Renal cortex interstitium (tissue), 11 donors: ENCODE measurements at regions not wholly inside any gene's neighbourhood (a gene's known extent, or its start where the extent isn't known, plus 50 kb on each side); places are given as distances from the start of the nearest gene placed in this dataset.
"Not testable (repeated sequence)": the region's sequence is repeated elsewhere in the genome, so short reads cannot be mapped to it uniquely, and the experiment has no call there.

Experiments used
- DNase-seq, 11 donors: peaks; one replicate each; pipeline ENCODE4 v3.0.0-alpha.2; 2013; ENCODE audit warnings: low read depth in 9 of 11, low spot score in 4 of 11; ENCODE audit errors: extremely low read depth in 1 of 11

DNA sequence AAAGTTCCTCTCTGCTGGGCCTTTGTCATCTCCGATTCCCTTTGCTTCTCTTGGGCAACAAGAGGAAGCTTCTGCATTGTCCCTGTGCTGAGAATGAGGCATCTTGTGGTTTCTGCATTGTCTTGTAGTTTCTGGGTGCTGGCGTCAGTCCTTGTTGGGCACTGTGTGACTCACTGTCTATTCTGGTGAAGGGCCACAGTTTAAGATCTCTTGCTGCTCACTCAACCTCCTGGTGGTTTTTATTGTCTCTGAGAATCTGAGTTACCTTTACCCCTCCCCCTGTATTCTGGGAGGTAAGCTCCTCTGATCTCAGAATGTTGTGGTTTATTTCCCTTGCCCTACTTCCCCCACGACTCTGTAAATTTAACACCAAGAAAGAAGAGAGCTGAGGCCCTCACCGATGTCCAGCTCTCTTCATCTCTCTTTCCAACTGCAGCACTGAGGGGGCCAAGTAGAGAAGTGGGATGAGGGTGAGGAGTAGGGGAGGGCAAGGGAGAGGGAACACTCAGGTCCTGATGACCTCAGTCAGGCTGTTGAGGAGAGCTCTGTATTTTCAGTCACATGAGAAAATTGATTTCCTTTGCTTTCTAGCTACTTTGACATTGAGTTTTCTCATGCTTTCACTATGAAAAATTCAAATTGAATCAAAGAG is 441.6 kb upstream of the PITX2 start:
- DNase-seq, result no peak

DNA sequence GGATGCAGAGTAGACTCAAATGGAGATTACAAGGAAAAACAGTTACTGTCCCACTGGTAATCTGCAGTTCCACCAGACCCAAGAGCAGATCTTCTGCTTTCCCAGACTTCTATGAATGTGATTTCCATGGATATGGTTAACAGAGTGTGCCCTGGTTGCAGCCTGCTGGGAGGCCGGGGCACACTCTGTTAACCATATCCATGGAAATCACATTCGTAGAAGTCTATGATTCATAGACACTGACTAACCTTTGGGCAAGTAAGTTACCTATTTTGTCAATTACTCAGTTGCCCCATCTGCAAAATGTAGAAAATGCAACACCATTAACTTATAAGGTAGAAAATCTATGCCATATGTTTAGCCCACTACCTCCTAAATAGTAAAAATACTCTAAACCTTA is 443.1 kb upstream of the PITX2 start:
- no peak for DNase-seq

DNA sequence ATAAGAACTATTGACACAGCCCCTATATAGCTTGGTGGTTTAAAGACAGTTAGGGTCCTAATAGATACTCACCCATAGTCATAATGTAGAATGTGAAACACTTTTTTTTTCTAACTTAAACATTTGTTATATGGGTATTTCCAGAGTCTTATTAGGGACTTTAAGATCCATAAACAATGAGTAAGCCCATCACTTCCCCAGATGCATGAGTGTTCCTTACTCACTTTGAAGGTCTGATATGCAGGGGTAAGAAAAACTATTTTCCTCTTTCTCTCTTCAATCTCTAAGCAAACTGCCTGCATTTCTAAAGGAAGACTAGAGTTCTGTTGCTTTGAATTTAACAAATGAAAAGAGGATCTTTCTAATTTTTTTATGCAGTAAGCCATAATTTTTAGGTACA is 443.6 kb upstream of the PITX2 start:
- DNase-seq, result no peak

DNA sequence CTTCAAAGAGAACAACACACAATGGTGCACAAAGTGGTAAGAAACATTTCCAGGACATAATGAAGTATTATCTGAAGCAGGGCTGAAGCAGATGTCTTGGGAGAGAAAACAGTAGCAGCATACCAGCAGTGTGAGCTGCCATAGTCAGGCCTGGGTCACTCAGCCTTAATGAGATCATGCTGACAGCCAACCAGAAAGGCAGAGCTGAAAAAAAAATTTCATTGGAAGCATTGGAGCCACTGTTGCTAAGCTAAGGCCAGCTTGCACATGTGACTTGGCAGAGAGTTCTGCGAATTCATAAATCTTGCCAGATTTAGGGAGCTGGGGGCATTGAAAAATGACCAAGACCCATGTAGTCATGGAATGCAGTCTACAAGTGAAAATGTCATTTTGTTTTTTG is 444.0 kb upstream of the PITX2 start:
- no peak for DNase-seq

DNA sequence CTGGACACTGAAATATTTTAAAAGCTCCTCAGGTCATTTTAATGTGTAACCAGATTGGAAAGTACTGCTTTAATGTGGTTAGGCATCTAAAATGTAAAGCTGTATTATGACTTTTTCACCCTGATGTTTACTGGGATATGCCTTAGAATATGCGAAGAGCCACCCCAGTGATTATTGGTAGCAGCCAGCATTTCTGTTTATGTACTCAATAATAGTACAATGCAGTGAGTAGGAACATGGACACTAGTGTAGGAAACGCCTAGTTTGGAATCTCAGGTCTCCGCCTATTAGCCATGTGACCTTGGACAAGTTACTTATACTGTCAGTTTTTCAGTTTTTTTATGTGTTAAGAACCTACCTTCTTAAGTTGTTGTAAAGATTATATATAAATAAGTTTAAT is 446.0 kb upstream of the PITX2 start:
- DNase-seq, result no peak

DNA sequence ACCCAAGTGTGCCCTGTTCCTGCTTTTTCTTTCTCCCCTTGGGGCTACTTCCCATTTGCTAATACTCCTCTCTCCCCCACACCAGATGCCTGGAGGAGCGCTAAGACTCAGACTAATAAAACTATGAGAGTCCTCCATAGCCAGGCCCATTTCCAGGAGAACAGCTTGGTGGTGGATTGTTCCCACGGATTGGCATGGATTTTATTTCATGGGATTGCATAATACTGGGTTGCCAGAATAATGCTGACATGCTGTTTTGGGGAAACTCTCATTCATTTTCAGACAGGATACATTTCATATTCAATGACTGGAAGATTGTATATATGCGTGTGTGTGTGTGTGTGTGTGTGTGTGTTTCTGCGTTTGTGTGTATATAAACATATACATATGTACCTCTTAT is 447.5 kb upstream of the PITX2 start:
- DNase-seq, result no peak

DNA sequence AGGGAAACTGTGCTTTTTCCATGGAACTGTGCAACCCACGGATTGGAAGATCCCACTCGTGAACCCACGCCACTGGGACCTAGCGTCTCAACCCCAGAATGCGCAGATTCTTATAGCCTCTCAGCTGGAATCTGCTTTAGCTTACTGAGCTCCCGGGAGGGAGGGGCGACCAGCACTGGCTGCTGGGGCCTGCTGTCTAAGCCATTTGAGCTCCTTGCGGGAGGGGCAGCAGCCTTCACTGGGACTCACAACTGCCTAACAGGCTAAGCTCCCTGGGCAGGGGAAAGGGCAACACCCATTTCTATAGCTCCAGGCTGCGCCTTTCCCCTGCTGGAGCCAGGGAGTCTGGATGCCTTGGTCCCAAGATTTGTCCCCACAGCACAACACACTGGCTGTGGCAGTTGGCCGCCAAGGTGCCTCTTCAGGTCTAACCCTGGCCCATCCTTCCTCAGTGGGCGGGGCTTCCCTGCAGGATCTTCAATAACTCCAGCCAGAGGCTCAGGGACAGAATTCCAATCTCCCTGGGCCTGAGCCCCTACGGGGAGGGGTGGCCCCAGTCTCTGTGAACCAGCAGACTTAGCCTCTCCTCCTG is 451.7 kb upstream of the PITX2 start:
- no peak for DNase-seq

DNA sequence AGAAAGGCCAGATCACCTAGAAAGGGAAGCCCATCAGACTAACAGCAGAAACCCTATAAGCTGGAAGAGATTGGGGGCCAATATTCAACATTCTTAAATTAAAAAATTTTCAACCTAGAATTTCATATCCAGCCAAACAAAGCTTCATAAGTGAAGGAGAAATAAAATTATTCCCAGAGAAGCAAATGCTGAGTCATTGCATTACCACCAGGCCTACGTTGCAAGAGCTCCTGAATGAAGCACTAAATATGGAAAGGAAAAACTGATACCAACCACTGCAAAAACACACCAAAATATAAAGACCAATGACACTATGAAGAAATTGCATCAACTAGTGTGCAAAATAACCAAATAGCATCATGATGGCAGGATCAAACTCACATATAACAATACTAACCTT is 453.4 kb upstream of the PITX2 start:
- not testable (repeated sequence) for DNase-seq

DNA sequence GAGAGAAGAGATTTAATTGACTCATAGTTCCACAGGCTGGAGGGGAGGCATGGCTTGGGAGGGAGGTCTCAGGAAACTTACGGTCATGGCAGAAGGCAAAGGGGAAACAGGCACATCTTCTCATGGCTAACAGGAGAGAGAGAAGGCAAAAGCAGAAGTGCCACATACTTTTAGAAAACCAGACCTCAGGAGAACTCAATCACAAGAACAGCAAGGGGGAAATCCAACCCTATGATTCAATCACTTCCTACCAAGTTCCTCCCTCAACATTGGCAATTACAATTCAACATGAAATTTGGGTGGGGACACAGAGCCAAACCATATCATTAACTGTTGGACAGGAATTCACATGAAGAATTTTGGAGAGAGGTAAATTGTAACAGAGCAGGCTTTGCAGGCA is 485.3 kb upstream of the PITX2 start:
- no peak for DNase-seq

DNA sequence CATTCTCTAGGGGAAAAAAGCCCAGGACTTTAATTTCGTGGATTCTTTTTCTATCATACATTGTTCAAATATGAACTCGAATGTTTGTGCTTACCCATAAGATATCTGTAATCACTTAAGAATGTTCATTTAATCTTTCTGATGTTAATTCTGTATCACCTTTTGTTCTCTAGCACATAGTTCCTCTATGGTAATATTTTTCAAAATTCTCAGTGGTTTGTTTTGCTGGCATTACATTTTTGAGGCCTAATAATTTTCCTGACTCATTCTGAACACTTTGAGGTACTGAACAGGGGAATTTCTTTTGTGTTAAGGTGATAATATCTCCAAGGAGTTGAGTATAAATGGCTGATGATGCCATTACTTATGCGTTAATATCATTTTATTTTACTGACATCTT is 490.7 kb upstream of the PITX2 start:
- no peak for DNase-seq

DNA sequence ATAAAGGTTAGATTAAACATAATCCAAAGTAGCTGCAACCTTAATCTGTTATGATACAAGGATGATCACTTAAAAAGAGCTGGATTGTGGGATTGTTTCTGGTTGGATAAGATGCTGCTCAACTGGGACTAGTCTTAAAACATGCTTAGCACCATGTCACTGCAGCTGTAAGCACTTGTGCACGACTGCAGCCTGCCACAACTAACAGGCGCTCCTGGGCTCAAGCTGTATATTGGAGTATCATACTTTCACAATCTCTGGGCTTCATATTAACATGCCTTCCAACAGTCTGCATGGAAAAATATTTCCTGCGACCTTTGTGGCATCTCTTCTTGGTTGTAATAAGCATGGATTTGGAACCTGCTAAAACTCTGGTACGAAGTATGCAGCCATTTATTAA is 493.0 kb upstream of the PITX2 start:
- DNase-seq, result no peak

DNA sequence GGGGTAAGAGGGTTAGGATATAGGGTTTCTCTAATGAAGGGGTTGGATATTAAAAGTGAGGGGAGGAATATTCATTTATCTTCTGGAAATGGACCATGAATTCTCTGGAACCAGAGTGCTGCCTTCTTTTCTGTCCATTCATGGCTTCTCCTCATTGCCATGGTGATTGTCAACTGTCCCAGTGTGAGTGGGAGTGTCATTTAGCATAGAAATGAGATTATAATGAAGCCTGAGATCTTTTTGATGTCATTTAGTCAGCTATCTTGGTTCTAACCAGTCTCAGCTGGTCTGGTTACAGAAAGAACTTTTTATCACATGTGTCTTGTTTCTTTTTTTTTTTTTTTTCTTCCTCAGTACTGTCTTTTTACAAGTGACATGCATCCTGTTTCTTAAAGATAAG is 497.3 kb upstream of the PITX2 start:
- DNase-seq, result no peak

DNA sequence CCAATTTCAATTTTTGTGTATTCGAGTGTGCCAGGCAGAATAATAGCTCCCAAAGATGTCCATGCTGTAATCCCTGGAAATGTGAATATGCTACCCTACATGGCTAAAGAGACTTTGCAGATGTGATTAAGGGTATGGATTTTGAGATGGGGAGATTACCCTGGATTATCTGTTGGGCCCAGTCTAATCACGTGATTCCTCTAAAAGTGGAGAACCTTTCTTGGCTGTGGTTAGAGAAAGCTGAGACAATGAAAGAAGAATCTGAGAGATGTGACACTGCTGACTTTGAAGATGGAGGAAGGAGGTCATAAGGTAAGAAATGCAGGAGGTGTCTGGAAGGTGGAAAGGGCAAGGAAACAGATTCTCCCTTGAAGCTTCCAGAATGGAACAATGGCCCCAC is 503.5 kb upstream of the PITX2 start:
- DNase-seq, result no peak

DNA sequence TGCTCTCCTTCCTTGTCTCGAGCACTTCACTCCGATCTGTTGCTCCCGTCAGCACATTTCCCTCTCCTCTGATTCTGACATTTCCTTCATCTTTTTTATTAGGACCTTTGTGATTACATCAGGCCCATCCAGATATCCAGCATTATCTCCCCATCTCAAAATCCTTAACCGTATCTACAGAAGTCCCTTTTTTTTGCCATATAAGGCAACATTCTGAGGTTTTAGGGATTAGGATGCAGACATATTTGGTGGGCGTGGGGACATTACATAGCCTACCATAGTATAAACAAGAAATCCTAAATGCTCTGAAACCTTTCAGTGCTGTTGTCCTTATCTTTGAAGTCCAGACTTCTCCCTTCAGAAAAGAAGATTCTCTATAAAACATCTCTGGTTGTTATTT is 505.0 kb upstream of the PITX2 start:
- no peak for DNase-seq

DNA sequence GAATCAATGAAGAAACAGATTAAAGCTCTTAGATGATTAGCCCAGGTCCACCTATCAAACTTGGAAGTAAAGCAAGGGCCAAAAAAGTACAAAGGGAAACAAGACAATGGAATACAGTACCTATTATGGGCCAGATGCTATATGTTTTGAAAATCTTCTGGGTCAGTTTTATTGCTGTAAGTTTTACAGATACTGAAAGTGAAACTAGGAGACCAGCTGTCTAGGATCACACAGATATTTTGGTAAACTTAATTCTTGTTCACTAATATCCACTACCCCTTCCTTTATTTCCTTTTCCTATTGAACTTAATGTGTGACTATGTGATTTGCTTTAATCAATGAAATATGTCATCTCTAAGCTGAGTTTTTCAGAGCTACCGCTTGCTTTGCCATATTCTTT is 505.4 kb upstream of the PITX2 start:
- DNase-seq, result no peak

DNA sequence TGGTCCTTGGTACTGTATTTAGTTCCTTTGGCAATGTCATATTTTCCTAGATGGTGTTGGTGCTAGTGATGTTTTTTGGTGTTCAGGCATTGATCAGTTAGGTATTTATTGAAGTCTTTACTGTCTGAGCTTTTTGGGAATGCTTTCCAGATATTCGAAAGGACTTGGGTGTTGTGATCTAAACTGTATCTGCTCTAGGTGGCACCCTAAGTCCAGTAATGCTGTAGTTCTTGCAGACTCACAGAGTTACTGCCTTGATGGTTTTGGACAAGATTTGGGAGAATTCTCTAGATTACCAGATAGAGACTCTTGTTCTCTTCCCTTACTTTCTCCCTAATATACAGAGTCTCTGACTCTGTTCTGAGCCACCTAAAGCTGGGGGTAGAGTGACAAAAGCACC is 513.6 kb upstream of the PITX2 start:
- DNase-seq, result no peak

DNA sequence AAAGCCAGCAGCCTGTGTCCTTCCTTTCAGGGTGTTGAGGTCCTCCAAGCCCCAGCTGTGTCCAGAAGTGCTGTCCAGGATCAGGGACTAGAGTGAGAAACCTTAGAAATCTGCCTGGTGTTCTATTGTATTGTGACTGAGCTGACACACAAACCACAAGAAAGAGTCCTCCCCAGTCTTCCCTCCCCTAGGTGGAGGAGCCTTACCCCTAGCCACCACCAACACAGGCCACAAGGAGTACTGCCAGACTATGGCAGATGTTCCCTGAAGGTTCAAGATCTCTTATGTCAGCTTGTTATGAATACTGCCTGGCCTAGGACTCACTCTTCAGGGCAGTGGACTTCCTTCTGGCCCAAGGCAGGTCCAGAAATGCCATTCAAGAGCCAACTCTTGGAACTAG is 514.1 kb upstream of the PITX2 start:
- no peak for DNase-seq

DNA sequence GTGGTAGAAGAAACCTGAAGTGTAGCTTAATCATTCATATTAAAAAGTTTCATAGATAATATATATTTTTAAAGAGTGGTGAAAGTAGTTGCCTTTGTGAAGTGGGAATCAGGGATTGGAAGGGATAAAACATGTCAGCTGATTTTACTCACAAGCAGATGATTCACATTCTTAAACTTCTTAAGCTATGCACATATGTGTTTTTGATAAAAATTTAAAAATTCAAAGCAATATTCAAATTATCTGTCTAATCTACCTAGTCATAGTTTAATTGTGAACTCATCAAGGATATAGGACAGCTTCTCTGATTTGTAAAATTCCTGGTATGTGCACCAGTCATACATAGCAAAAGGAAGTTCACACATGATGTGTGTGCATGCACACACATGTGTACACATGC is 520.6 kb upstream of the PITX2 start:
- no peak for DNase-seq

DNA sequence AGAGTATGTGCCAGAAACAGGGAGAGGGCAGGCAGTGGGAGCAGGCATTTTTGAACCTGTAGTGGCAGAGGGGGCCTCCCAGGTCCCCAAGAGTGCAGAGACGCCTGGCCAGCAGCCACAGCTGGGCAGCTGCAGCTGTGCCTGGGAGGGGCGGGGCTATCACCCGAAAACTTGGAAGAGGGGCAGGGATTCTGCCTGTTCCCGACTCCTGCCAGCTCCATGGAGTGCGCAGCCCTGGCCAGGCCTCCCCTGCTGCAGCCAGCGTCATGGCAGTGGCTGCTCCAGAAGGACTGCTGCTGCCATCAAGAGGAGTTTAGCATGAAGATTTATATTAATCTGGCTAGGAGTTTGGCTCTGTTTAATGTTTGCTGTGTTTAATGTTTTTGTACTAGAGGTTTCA is 532.1 kb upstream of the PITX2 start:
- DNase-seq, result no peak

DNA sequence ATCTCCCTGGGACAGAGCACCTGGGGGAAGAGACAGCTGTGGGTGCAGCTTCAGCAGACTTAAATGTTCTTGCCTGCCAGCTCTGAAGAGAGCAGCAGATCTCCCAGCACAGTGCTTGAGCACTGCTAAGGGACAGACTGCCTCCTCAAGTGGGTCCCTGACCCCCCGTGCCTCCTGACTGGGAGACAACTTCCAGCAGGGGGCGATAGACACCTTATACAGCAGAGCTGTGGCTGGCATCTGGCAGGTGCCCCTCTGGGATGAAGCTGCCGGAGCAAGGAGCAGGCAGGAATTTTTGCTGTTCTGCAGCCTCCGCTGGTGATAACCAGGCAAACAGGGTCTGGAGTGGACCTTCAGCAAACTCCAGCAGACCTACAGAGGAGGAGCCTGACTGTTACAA is 541.7 kb upstream of the PITX2 start:
- not testable (repeated sequence) for DNase-seq

DNA sequence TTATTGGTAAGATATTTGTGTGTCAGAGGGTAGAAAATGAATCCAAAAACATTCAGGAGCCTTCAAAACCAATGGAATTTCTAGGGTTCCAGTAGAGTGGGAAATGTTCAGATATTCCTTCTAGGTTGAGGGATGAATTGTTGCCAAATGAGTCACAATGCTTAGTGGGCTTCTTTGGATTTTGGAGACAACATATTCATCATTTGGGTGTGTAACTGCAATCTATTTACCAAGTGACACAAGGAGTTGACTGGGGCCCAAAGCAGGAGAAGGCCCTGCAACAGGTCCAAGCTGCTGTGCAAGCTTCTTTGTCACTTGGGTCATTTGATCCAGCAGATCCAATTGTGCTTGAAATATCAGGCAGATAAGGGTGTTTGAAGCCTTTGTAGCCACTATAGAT is 551.5 kb upstream of the PITX2 start:
- DNase-seq, result no peak

DNA sequence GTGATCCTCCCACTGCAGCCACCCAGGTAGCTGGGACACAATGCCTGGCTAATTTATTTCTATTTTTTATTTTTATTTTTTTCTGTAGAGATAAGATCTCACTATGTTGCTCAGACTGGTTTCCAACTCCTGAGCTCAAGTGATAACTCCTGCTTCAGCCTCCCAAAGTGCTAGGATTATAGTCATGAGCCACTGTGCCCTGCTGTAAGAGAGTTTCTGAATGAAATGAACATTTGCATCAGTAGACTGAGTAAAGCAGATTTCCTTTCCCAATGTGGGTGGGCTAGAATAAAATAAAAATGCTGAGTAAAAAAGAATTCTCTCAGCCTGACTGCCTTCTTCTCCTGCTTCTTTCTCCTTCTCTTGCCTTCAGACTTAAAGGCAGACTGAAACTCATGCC is 555.4 kb upstream of the PITX2 start:
- no peak for DNase-seq
